ENCODE measurements at regions not wholly inside any gene's neighbourhood (a gene's known extent, or its start where the extent isn't known, plus 50 kb on each side); places are given as distances from the start of the nearest gene placed in this dataset.

DNA sequence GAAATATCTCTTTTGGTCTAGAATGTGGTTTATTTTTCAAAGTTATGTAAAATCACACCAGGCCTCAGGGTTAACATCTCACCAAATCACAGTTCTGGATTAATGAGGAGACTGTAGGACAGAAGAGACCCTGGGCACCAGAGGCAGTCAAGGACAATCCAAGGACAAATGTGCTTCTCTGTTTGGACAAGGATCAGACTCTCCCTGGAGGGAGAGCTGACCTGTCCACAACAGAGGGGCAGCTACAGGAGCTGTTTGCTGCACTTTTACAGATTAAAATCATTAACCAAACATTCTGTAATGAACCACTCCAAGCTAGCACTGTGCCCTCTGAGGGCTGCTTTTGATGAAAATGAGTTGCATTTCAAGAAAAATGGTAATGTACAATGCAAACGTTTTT is 690.6 kb upstream of the SLC8A1 start:
- H3K9me3 ChIP-seq (ENCODE audit: control insufficient read depth in 1 of 2, low read length in 2 of 2), result no peaks in the 10 kb centered on the region
- no peak overlapping the region for H3K9ac ChIP-seq (ENCODE audit: low read depth in 1 of 2, low read length in 2 of 2)
- H3K4me1 ChIP-seq (ENCODE audit: control insufficient read depth in 1 of 2, insufficient read depth in 2 of 2, low read length in 2 of 2), result no peaks in the 10 kb centered on the region
- no peaks in the 10 kb centered on the region for H3K27me3 ChIP-seq (ENCODE audit: control insufficient read depth in 1 of 2, insufficient read depth in 2 of 2, low read length in 2 of 2)
- no peaks in the 10 kb centered on the region for H3K36me3 ChIP-seq (ENCODE audit: control insufficient read depth in 1 of 2, insufficient read depth in 2 of 2, low read length in 2 of 2)
- no peak overlapping the region for H3K4me3 ChIP-seq (ENCODE audit: low read depth in 1 of 2, low read length in 2 of 2)
- H3K27ac ChIP-seq (ENCODE audit: low read depth, low read length), result no peak overlapping the region

DNA sequence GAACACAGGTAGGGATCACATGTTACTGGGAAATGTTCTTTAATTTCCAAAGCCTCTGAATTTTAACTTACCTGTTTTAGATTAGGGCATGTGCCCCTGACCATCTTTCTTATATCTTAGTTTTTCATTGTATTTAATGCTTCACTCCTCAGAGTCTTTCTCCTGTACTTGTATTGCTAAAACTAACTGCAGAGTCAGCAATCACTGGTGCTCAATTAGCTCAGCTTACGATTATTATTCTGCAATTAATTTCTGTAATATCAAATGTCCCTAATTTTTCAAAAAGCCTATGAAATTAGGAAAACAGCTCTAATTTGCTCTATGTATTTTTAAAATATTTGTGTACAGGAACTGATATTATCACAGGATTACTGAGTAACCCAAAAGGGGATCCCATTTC is 693.2 kb upstream of the SLC8A1 start:
- Histone ChIP-seq H3K4me3 (ENCODE audit: low read depth in 1 of 2, low read length in 2 of 2) (no peak overlapping the region), H3K36me3 (ENCODE audit: control insufficient read depth in 1 of 2, insufficient read depth in 2 of 2, low read length in 2 of 2) (no peaks in the 10 kb centered on the region), H3K27me3 (ENCODE audit: control insufficient read depth in 1 of 2, insufficient read depth in 2 of 2, low read length in 2 of 2) (no peaks in the 10 kb centered on the region), H3K4me1 (ENCODE audit: control insufficient read depth in 1 of 2, insufficient read depth in 2 of 2, low read length in 2 of 2) (no peaks in the 10 kb centered on the region), H3K27ac (ENCODE audit: low read depth, low read length) (no peak overlapping the region), H3K9ac (ENCODE audit: low read depth in 1 of 2, low read length in 2 of 2) (no peak overlapping the region), H3K9me3 (ENCODE audit: control insufficient read depth in 1 of 2, low read length in 2 of 2) (no peaks in the 10 kb centered on the region)

DNA sequence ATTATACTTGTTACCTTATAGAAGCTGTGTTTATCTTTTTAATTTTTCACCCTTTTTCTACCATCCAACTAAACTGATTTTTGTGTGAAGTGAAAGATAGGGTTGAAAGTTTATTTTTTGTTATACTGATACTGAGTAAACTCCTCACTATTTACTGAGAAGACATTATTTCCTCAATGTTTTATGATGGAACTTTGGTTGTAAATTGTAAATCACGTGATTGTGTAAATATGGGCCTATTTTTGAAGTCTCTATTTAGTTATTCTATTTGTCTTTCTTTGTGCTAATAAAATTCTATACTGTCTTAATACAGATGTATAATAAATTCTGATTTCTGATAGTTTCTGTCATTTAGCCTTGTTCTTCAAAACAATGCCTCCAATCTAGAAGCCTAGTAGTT is 697.2 kb upstream of the SLC8A1 start:
- no peaks in the 10 kb centered on the region for H3K9me3 ChIP-seq (ENCODE audit: control insufficient read depth in 1 of 2, low read length in 2 of 2)

DNA sequence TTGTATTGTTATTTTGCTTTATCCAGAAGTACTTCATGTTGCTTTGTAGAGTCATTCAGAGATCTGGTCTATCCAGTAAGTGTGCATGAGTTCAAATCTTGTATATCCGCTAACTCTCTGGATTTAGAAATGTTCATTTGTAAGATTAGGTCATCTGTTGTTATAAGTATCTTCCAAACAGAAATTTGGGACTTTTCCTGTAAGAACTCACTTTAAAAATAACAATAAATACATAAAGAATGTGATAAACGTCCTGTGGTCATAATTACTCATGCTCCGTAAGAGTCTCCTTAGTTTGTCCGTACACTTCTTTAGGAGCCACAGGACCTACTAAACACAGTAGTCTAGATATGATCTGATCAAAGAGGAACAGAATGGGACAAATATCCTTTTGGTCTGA is 699.9 kb upstream of the SLC8A1 start:
- Histone ChIP-seq H3K9ac (ENCODE audit: low read depth in 1 of 2, low read length in 2 of 2) (no peak overlapping the region), H3K36me3 (ENCODE audit: control insufficient read depth in 1 of 2, insufficient read depth in 2 of 2, low read length in 2 of 2) (no peaks in the 10 kb centered on the region), H3K4me1 (ENCODE audit: control insufficient read depth in 1 of 2, insufficient read depth in 2 of 2, low read length in 2 of 2) (no peaks in the 10 kb centered on the region), H3K27ac (ENCODE audit: low read depth, low read length) (no peak overlapping the region), H3K9me3 (ENCODE audit: control insufficient read depth in 1 of 2, low read length in 2 of 2) (no peaks in the 10 kb centered on the region), H3K27me3 (ENCODE audit: control insufficient read depth in 1 of 2, insufficient read depth in 2 of 2, low read length in 2 of 2) (no peaks in the 10 kb centered on the region), H3K4me3 (ENCODE audit: low read depth in 1 of 2, low read length in 2 of 2) (no peak overlapping the region)

More for the DNA sequence above, 697.2 kb upstream of the SLC8A1 start:
- Histone ChIP-seq H3K27ac (ENCODE audit: low read depth, low read length) (no peak overlapping the region), H3K36me3 (ENCODE audit: control insufficient read depth in 1 of 2, insufficient read depth in 2 of 2, low read length in 2 of 2) (no peaks in the 10 kb centered on the region), H3K9ac (ENCODE audit: low read depth in 1 of 2, low read length in 2 of 2) (no peak overlapping the region), H3K4me3 (ENCODE audit: low read depth in 1 of 2, low read length in 2 of 2) (no peak overlapping the region), H3K4me1 (ENCODE audit: control insufficient read depth in 1 of 2, insufficient read depth in 2 of 2, low read length in 2 of 2) (no peaks in the 10 kb centered on the region), H3K27me3 (ENCODE audit: control insufficient read depth in 1 of 2, insufficient read depth in 2 of 2, low read length in 2 of 2) (no peaks in the 10 kb centered on the region)

DNA sequence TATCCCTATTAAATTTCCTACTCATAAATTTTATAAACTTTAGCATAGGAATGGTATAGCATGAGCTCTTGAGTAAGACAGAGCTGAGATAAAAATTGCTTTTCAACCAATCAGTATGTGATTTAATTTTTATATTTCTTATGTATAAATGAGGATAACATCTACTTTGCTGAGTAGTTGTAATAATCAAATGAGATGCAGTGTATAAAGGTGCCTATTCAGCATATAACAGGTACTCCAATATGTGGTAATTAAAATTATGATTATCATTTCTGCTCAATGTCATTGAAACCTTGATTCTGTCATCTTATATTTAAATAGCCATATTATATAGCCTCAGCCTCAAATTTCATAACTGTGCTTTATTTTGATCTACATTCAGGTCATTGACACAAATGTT is 700.4 kb upstream of the SLC8A1 start:
- no peaks in the 10 kb centered on the region for H3K4me1 ChIP-seq (ENCODE audit: control insufficient read depth in 1 of 2, insufficient read depth in 2 of 2, low read length in 2 of 2)
- H3K36me3 ChIP-seq (ENCODE audit: control insufficient read depth in 1 of 2, insufficient read depth in 2 of 2, low read length in 2 of 2), result no peaks in the 10 kb centered on the region
- no peaks in the 10 kb centered on the region for H3K9me3 ChIP-seq (ENCODE audit: control insufficient read depth in 1 of 2, low read length in 2 of 2)
- no peak overlapping the region for H3K4me3 ChIP-seq (ENCODE audit: low read depth in 1 of 2, low read length in 2 of 2)
- H3K27me3 ChIP-seq (ENCODE audit: control insufficient read depth in 1 of 2, insufficient read depth in 2 of 2, low read length in 2 of 2), result no peaks in the 10 kb centered on the region
- H3K9ac ChIP-seq (ENCODE audit: low read depth in 1 of 2, low read length in 2 of 2), result no peak overlapping the region
- no peak overlapping the region for H3K27ac ChIP-seq (ENCODE audit: low read depth, low read length)

DNA sequence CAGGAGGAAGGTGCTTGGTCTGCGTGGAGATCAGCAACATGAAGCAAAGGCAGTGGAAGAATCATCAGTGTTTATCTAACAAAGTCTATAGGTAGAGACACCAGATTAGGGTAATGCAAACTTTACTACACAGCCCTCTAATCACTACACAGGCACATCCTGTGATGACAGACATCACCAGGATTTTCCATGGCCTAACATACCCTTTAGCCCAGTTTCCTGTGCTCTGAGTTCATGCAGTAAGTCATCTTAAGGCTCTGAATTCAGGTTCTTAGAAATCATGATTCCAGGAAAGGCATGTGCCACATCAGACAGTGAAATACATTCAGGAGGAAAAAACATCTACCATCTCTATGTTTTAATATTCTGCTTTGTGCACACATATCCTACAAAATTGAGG is 708.5 kb upstream of the SLC8A1 start:
- no peaks in the 10 kb centered on the region for H3K9me3 ChIP-seq (ENCODE audit: control insufficient read depth in 1 of 2, low read length in 2 of 2)
- no peak overlapping the region for H3K9ac ChIP-seq (ENCODE audit: low read depth in 1 of 2, low read length in 2 of 2)
- H3K4me3 ChIP-seq (ENCODE audit: low read depth in 1 of 2, low read length in 2 of 2), result no peak overlapping the region
- H3K27me3 ChIP-seq (ENCODE audit: control insufficient read depth in 1 of 2, insufficient read depth in 2 of 2, low read length in 2 of 2), result no peaks in the 10 kb centered on the region
- no peaks in the 10 kb centered on the region for H3K36me3 ChIP-seq (ENCODE audit: control insufficient read depth in 1 of 2, insufficient read depth in 2 of 2, low read length in 2 of 2)
- no peak overlapping the region for H3K27ac ChIP-seq (ENCODE audit: low read depth, low read length)
- H3K4me1 ChIP-seq (ENCODE audit: control insufficient read depth in 1 of 2, insufficient read depth in 2 of 2, low read length in 2 of 2), result no peaks in the 10 kb centered on the region

DNA sequence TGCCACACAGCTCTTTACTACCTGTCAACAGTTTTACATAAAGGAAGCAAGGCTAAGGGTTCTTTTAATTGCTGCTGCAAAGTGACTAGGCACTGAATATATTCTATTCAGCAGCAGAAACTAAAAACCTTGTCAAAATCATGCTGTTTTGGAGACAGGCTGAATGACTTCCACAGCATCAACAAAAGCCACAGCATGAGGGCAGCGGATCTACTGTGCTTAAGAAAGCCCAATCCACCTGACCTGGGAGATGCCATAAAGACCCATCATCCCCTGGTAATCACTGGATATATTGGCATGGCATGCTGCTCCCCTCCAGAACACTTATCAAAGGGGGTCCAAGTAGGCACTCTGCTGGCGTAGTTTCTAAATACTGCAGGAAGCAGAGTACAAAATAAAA is 715.1 kb upstream of the SLC8A1 start:
- Histone ChIP-seq H3K9ac (ENCODE audit: low read depth in 1 of 2, low read length in 2 of 2) (no peak overlapping the region), H3K9me3 (ENCODE audit: control insufficient read depth in 1 of 2, low read length in 2 of 2) (no peaks in the 10 kb centered on the region), H3K36me3 (ENCODE audit: control insufficient read depth in 1 of 2, insufficient read depth in 2 of 2, low read length in 2 of 2) (no peaks in the 10 kb centered on the region), H3K27ac (ENCODE audit: low read depth, low read length) (no peak overlapping the region), H3K4me1 (ENCODE audit: control insufficient read depth in 1 of 2, insufficient read depth in 2 of 2, low read length in 2 of 2) (no peaks in the 10 kb centered on the region), H3K4me3 (ENCODE audit: low read depth in 1 of 2, low read length in 2 of 2) (no peak overlapping the region), H3K27me3 (ENCODE audit: control insufficient read depth in 1 of 2, insufficient read depth in 2 of 2, low read length in 2 of 2) (no peaks in the 10 kb centered on the region)

DNA sequence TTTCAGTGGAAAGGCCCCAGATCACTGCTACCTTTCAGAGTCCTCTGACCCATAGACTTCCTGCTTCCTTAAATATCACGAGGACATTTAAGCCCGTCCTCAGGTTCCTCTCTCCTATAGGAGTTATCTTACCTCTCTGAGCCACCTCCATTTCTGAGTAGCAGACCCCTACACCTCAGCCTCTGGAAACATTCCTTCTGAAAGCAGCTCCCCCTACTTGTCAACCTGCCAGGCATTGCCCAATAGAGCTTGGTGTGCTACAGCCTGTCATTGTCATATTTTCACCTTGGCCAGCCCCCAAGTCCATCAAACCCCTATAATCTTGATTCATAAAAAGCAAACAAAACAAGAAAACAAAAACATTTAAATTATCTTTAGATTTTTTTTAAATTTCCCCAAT is 717.9 kb upstream of the SLC8A1 start:
- Histone ChIP-seq H3K27me3 (ENCODE audit: control insufficient read depth in 1 of 2, insufficient read depth in 2 of 2, low read length in 2 of 2) (no peaks in the 10 kb centered on the region), H3K9me3 (ENCODE audit: control insufficient read depth in 1 of 2, low read length in 2 of 2) (no peaks in the 10 kb centered on the region), H3K4me3 (ENCODE audit: low read depth in 1 of 2, low read length in 2 of 2) (no peak overlapping the region), H3K9ac (ENCODE audit: low read depth in 1 of 2, low read length in 2 of 2) (no peak overlapping the region), H3K36me3 (ENCODE audit: control insufficient read depth in 1 of 2, insufficient read depth in 2 of 2, low read length in 2 of 2) (no peaks in the 10 kb centered on the region), H3K27ac (ENCODE audit: low read depth, low read length) (no peak overlapping the region), H3K4me1 (ENCODE audit: control insufficient read depth in 1 of 2, insufficient read depth in 2 of 2, low read length in 2 of 2) (no peaks in the 10 kb centered on the region)

DNA sequence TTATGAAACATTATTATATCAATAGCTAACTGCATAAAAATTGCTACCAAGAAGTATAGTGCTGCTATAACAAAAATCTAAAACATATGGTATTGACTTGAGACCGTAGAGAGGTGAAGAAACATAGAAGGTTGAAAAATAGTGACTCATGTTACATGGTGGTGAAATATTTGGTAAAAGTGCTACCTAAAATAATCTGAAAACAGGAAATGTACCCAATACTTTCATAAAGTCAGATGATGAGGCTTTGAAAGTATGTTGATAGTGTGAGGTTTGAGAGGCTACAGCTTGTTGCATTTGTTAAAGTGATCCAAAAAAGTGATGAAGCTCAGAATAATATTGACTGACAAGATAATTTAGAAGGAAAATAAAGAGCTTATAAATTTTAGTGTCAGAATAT is 718.7 kb upstream of the SLC8A1 start:
- Histone ChIP-seq H3K9me3 (ENCODE audit: control insufficient read depth in 1 of 2, low read length in 2 of 2) (no peaks in the 10 kb centered on the region), H3K36me3 (ENCODE audit: control insufficient read depth in 1 of 2, insufficient read depth in 2 of 2, low read length in 2 of 2) (no peaks in the 10 kb centered on the region), H3K27ac (ENCODE audit: low read depth, low read length) (no peak overlapping the region), H3K27me3 (ENCODE audit: control insufficient read depth in 1 of 2, insufficient read depth in 2 of 2, low read length in 2 of 2) (no peaks in the 10 kb centered on the region), H3K9ac (ENCODE audit: low read depth in 1 of 2, low read length in 2 of 2) (no peak overlapping the region), H3K4me1 (ENCODE audit: control insufficient read depth in 1 of 2, insufficient read depth in 2 of 2, low read length in 2 of 2) (no peaks in the 10 kb centered on the region), H3K4me3 (ENCODE audit: low read depth in 1 of 2, low read length in 2 of 2) (no peak overlapping the region)

DNA sequence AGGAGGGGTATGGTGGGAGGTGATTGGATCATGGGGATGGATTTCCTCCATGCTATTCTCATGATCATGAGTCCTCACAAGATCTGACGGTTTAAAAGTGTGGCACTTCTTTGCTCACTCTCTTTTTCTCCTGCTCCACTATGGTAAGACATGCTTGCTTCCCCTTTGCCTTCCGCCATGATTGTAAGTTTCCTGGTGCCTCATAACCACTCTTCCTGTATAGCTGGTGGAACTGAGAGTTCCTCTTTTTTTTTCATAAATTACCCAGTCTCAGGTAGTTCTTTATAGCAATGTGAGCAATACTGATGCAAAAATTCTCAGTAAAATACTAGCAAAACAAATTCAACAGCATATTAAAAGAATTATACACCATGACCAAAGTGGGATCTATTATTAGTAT is 728.5 kb upstream of the SLC8A1 start:
- no peaks in the 10 kb centered on the region for H3K27me3 ChIP-seq (ENCODE audit: control insufficient read depth in 1 of 2, insufficient read depth in 2 of 2, low read length in 2 of 2)
- H3K27ac ChIP-seq (ENCODE audit: low read depth, low read length), result no peak overlapping the region
- no peak overlapping the region for H3K4me3 ChIP-seq (ENCODE audit: low read depth in 1 of 2, low read length in 2 of 2)
- H3K9me3 ChIP-seq (ENCODE audit: control insufficient read depth in 1 of 2, low read length in 2 of 2), result no peaks in the 10 kb centered on the region
- H3K9ac ChIP-seq (ENCODE audit: low read depth in 1 of 2, low read length in 2 of 2), result no peak overlapping the region
- H3K4me1 ChIP-seq (ENCODE audit: control insufficient read depth in 1 of 2, insufficient read depth in 2 of 2, low read length in 2 of 2), result no peaks in the 10 kb centered on the region
- no peaks in the 10 kb centered on the region for H3K36me3 ChIP-seq (ENCODE audit: control insufficient read depth in 1 of 2, insufficient read depth in 2 of 2, low read length in 2 of 2)

DNA sequence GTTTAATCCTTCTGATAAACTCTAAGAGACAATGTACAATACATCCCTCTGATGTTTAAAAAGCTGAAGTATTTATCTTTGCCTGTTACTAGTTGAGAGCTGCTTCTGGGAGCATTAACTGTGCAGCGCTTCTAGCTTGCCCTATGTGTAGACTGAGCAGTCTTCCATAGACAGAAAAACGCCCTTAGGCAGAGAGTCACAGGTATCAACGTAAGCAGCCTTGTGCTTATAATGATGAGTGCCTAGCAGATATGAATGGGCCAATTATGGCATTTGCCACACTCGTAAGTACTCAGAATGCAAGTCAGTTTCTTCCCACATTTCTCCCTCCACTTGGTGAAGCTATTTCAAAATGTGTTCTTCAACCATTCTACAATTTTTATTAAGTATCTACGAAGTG is 731.1 kb upstream of the SLC8A1 start:
- H3K27ac ChIP-seq (ENCODE audit: low read depth, low read length), result no peak overlapping the region
- H3K9ac ChIP-seq (ENCODE audit: low read depth in 1 of 2, low read length in 2 of 2), result no peak overlapping the region
- H3K4me3 ChIP-seq (ENCODE audit: low read depth in 1 of 2, low read length in 2 of 2), result no peak overlapping the region

More for the DNA sequence above, 731.1 kb upstream of the SLC8A1 start:
- Histone ChIP-seq H3K27me3 (ENCODE audit: control insufficient read depth in 1 of 2, insufficient read depth in 2 of 2, low read length in 2 of 2) (no peaks in the 10 kb centered on the region), H3K9me3 (ENCODE audit: control insufficient read depth in 1 of 2, low read length in 2 of 2) (no peaks in the 10 kb centered on the region), H3K36me3 (ENCODE audit: control insufficient read depth in 1 of 2, insufficient read depth in 2 of 2, low read length in 2 of 2) (no peaks in the 10 kb centered on the region), H3K4me1 (ENCODE audit: control insufficient read depth in 1 of 2, insufficient read depth in 2 of 2, low read length in 2 of 2) (no peaks in the 10 kb centered on the region)
